Mucosa of descending colon (tissue), 3 donors: ENCODE measurements at regions not wholly inside any gene's neighbourhood (a gene's known extent, or its start where the extent isn't known, plus 50 kb on each side); places are given as distances from the start of the nearest gene placed in this dataset.

Experiments
- ATAC-seq: fragments of 200-7000 bp; cut with Tn5 transposase; one replicate; pipeline ENCODE4 v1.9.1; 2020; ENCODE audit warnings: mild to moderate bottlenecking, moderate library complexity
- DNase-seq, 3 donors: peaks; one replicate each; pipeline ENCODE4 v3.0.0-alpha.2; 2020
- H3K36me3 ChIP-seq: fragments of 200-600 bp; one replicate; pipeline ENCODE4 v1.8.0; 2021; ENCODE audit warnings: low read depth, mild to moderate bottlenecking
- H3K4me1 ChIP-seq: fragments of 200-600 bp; one replicate; pipeline ENCODE4 v1.8.0; 2021; ENCODE audit warnings: low read depth, mild to moderate bottlenecking
- H3K4me3 ChIP-seq: fragments of 200-600 bp; one replicate; pipeline ENCODE4 v1.8.0; 2021; ENCODE audit warnings: mild to moderate bottlenecking
- H3K9me3 ChIP-seq: fragments of 200-600 bp; one replicate; pipeline ENCODE4 v1.8.0; 2021; ENCODE audit warnings: mild to moderate bottlenecking
- intact Hi-C, 2 donors: fragments of 100-400 bp; cut with DNase I in 1 of 2; cut with micrococcal nuclease in 1 of 2; formaldehyde crosslinking; loops; one replicate each; pipeline versions ENCODE4 v1.11.0 to v1.11.1; 2022; cut with DNase I, micrococcal nuclease
- TF ChIP-seq, protein P1 (sequence below): fragments of 200-600 bp; IDR thresholded peaks from one replicate; pipeline ENCODE4 v1.8.0; 2022; ENCODE audit warnings: antibody characterized with exemption, mild to moderate bottlenecking
- donor health status: DM: no; HTN: no; CAD: no; lungs with moderate emphysema.
- donor health status: DM: no; HTN: no; CAD: no.
- donor health status: DM: no; HTN: yes; CAD: no.

DNA sequence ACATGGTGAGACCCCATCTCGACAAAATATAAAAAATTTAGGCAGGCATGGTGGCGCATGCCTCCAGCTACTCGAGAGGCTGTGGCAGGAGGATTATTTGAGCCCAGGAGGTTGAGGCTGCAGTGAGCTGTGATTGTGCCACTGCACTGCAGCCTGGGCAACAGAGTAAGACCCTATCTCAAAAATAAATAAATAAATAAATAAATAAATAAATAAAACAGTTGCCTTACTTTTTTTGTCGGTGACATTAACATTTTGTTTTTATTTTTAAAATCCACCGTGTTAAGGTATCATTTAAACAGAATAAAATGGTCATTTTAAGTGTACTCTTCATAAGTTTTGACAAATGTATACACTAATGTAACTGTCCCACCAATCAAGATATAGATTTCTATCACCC lies 57.0 kb downstream of the RASL11A start:
- Histone ChIP-seq H3K9me3 (no peaks in the 10 kb centered on the region), H3K36me3 (no peaks in the 10 kb centered on the region), H3K4me3 (no peak overlapping the region), H3K4me1 (no peaks in the 10 kb centered on the region)
- TF ChIP-seq, protein P1, sequence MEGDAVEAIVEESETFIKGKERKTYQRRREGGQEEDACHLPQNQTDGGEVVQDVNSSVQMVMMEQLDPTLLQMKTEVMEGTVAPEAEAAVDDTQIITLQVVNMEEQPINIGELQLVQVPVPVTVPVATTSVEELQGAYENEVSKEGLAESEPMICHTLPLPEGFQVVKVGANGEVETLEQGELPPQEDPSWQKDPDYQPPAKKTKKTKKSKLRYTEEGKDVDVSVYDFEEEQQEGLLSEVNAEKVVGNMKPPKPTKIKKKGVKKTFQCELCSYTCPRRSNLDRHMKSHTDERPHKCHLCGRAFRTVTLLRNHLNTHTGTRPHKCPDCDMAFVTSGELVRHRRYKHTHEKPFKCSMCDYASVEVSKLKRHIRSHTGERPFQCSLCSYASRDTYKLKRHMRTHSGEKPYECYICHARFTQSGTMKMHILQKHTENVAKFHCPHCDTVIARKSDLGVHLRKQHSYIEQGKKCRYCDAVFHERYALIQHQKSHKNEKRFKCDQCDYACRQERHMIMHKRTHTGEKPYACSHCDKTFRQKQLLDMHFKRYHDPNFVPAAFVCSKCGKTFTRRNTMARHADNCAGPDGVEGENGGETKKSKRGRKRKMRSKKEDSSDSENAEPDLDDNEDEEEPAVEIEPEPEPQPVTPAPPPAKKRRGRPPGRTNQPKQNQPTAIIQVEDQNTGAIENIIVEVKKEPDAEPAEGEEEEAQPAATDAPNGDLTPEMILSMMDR = no peak
- ATAC-seq = no peak
- intact Hi-C loops = no loop called here
- no peak for DNase-seq

DNA sequence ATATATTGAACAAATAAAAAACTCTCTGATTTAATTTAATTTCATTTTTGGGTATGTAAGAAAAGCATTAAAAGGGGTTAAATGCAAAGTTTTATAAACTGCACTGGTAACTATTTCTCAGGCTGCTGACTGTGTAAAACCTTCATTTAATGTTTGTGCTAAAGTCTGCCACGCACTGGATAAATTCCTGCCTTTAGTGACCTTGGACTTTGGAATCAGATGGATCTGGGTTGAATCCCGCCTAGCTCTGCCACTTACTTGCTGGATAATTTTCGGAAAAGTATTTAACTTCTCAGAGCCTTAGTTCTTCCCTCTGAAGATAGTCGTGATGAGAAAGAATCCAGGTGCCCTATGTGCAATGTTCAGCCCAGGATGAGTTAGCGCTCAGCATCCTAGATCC lies 58.6 kb downstream of the RASL11A start:
- H3K4me1 ChIP-seq = no peaks in the 10 kb centered on the region
- no peak overlapping the region for H3K4me3 ChIP-seq
- no peak for ATAC-seq
- TF ChIP-seq, protein P1 = no peak
- no peak for DNase-seq
- no peaks in the 10 kb centered on the region for H3K36me3 ChIP-seq
- H3K9me3 ChIP-seq = no peaks in the 10 kb centered on the region
- intact Hi-C loops = no loop called here

DNA sequence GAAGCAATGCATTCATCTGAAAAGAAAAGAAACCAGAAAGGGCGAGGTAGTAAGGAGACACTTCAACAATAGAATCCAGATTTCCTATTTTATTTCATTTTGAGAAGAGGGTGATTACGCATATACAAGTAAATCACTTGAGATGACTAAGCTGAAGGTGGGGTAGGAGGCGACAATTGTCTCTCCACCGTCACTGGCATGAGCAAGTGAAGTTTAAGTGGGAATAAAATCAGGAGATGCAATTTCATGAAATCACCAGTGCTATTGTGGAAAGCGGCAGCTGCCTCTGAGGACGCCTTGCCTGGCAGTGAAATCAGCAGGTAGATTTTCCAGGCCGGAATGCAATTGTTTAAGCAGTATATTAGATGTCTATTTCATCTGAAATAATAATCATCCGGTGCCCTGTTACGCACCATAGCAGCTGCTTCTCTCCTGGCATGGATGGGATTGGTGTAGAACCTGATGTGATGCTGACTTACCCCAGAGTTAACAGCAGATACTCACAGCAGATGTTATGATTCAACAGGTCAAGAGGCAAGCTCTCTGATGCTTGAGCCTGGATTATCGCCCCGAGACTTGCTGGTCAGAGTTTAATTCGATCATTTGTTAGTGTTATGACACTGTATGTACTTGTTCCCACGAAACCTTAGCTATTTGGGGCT lies 64.3 kb downstream of the RASL11A start:
- DNase-seq (no peak), ATAC-seq (no peak)
- Histone ChIP-seq H3K36me3 (no peaks in the 10 kb centered on the region), H3K4me3 (no peak overlapping the region), H3K4me1 (no peaks in the 10 kb centered on the region), H3K9me3 (no peaks in the 10 kb centered on the region)
- intact Hi-C loops = no loop called here
- TF ChIP-seq, protein P1 = no peak

DNA sequence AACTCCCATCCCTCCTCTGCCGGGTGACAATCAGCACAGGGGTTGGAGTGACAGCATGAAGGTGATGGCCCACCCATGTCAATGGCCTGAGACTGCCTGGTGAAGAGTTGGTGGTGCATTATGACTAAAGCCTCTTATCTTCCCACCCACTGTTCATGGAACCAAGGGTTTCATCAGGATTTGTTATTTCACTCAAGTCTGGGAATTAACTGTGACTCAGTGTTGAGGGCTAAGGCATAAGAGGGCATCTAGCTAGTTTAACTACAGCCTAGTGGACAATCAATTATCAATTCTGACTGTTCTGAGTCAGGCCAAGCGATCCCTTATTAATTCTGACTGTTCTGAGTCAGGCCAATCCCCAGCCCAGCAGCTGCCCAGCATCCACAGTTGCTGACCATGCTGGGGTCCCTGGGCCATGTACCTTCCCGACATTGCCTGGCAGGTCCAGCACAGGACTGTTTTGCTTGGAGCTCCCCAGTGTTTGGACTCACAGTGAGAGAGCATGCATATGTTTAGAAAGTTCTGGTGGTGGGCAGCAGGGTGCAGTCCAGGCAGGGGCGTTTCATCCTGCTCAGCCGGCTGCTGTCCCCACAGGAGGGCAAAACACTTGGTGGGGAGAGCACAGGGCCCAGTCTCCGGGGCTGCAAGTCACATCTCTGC lies 65.5 kb downstream of the RASL11A start:
- TF ChIP-seq, protein P1 = no peak
- Histone ChIP-seq H3K4me1 (no peaks in the 10 kb centered on the region), H3K36me3 (no peaks in the 10 kb centered on the region), H3K4me3 (no peak overlapping the region), H3K9me3 (no peaks in the 10 kb centered on the region)
- DNase-seq = no peak
- intact Hi-C loops = no loop called here
- no peak for ATAC-seq

DNA sequence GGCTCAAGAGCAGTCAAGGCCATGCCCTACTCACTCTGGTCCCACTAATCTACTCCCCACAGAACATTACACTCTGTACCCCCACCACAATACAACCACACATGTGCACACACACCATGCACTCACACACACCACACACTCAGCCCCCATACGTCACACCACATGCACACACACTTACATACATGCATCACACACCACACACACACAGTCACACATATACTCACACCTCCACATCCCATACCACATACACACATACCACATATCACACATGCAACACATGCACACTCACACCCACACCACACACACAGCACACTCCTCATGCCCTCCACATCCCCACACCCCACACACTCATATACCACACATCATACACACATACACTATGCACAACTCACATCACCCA lies 67.6 kb downstream of the RASL11A start:
- TF ChIP-seq, protein P1 = no peak
- ATAC-seq = no peak
- Histone ChIP-seq H3K36me3 (no peaks in the 10 kb centered on the region), H3K4me1 (no peaks in the 10 kb centered on the region), H3K9me3 (no peaks in the 10 kb centered on the region), H3K4me3 (no peak overlapping the region)
- intact Hi-C loops = no loop called here
- no peak for DNase-seq
